Tibial artery (tissue), 4 donors: ENCODE measurements at regions not wholly inside any gene's neighbourhood (a gene's known extent, or its start where the extent isn't known, plus 50 kb on each side); places are given as distances from the start of the nearest gene placed in this dataset.

Experiments used
- DNase-seq, 2 donors: peaks; one replicate each; pipeline ENCODE4 v3.0.0-alpha.2; 2019
- H3K27ac ChIP-seq, 2 donors: fragments of 200-600 bp; sonication (generic) in 1 of 2; 1 replicate in 1 of 2; 2 replicates in 1 of 2; pipeline ENCODE4 v1.5.1; 2018 to 2019; ENCODE audit warnings: mild to moderate bottlenecking in 1 of 2
- H3K27me3 ChIP-seq, 2 donors: fragments of 200-600 bp; sonication (generic) in 1 of 2; one replicate each; pipeline versions ENCODE4 v1.5.1 to v1.6.0; 2016 to 2019
- H3K36me3 ChIP-seq, 3 donors: fragments of 200-600 bp; sonication (generic) in 2 of 3; one replicate each; pipeline ENCODE4 v1.5.1; 2016 to 2019; ENCODE audit warnings: mild to moderate bottlenecking in 2 of 3
- H3K4me1 ChIP-seq, 4 donors: fragments of 200-600 bp; sonication (generic) in 2 of 4; 1 replicate in 3 of 4; 2 replicates in 1 of 4; pipeline ENCODE4 v1.5.1; 2016 to 2019
- H3K4me3 ChIP-seq, 2 donors: fragments of 200-600 bp; sonication (generic) in 1 of 2; 1 replicate in 1 of 2; 2 replicates in 1 of 2; pipeline ENCODE4 v1.5.1; 2018 to 2019; ENCODE audit warnings: mild to moderate bottlenecking in 2 of 2
- H3K9me3 ChIP-seq, 3 donors: fragments of 200-600 bp; sonication (generic) in 1 of 3; one replicate each; pipeline ENCODE4 v1.5.1; 2016 to 2019
- CTCF ChIP-seq, 2 experiments: fragments of 200-600 bp in 1 of 2; fragments of 450-650 bp in 1 of 2; IDR thresholded peaks; one replicate each; pipeline ENCODE4 v1.5.1; 2017 to 2019; ENCODE audit warnings: antibody characterized with exemption in 2 of 2, mild to moderate bottlenecking in 1 of 2, moderate library complexity in 1 of 2
- intact Hi-C: fragments of 100-400 bp; cut with DNase I; formaldehyde crosslinking; loops from one replicate; pipeline ENCODE4 v1.15.0; 2023; ENCODE audit warnings: low total_unique reads

DNA sequence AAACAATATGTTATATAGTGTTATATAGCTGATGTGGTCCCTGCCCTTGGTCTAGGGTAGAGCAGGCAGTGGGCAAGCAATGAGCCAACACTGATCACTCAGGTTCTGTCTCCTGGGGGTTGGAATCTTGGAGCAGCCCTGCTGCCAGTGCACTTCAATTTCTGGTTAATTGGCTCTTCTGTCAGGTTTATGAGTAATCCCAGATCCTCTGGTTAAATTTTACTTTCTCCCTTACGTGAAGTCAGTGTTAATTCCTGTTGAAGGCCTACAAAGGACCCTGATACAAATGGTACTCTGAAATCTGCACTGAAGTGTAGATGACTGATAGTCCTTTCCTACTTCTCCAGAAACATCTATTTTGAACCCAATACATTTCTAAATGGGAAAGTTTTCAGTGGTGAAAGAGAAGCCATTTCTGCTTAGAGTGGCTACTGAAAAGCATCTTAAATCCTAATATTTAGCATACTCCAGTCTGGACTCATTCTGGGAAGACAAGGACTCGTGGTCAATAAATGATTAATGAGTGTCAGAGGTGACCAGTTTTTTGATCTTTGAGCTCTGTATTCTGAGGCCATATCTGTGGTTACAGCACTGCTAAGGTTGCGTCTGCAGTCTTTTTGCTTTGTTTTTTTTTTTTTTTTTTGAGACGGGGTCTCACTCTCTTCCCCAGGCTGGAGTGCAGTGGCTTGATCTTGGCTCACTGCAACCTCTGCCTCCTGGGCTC lies 442.4 kb downstream of the KIF4B start:
- Histone ChIP-seq H3K9me3 (no peaks in the 10 kb centered on the region), H3K4me1 (no peaks in the 10 kb centered on the region), H3K27me3 (no peaks in the 10 kb centered on the region), H3K27ac (no peak overlapping the region), H3K4me3 (no peak overlapping the region), H3K36me3 (no peaks in the 10 kb centered on the region)
- intact Hi-C loops: no loop called here
- no peak for TF ChIP-seq CTCF (IDR thresholded peaks at IDR 0.05)
- DNase-seq: no peak

GRCh38 chr5:155459889-155460500 lies 446.4 kb downstream of the KIF4B start:
- intact Hi-C loops: no loop called here
- TF ChIP-seq CTCF (IDR thresholded peaks at IDR 0.05): no peak
- Histone ChIP-seq H3K36me3 (no peaks in the 10 kb centered on the region), H3K27me3 (no peaks in the 10 kb centered on the region), H3K4me3 (no peak overlapping the region), H3K27ac (no peak overlapping the region), H3K9me3 (no peaks in the 10 kb centered on the region), H3K4me1 (no peaks in the 10 kb centered on the region)
- DNase-seq: no peak

DNA sequence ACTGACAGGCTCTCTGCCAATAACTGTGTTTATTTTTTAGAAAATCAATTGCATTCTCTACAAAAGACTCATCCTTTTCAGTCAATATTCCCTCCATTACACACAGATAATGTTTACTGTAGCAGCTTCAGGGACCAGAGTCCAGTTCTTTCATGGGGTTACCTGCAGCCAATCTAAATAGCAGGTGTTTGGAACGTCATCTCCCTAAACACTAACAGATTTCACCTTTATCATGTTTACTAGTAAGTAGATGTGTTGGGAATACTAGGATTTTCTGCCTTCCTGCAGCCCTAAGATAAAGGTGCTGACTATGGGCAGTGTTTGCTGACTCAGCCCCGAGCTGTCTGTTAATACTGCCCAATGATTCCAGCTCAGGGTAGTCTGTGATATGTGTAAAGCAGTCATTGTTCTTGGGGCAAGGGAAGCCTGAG lies 447.0 kb downstream of the KIF4B start:
- Histone ChIP-seq H3K4me3 (no peak overlapping the region), H3K27me3 (no peaks in the 10 kb centered on the region), H3K27ac (no peak overlapping the region), H3K9me3 (no peaks in the 10 kb centered on the region), H3K36me3 (no peaks in the 10 kb centered on the region), H3K4me1 (no peaks in the 10 kb centered on the region)
- intact Hi-C loops: no loop called here
- no peak for DNase-seq
- TF ChIP-seq CTCF (IDR thresholded peaks at IDR 0.05): no peak

DNA sequence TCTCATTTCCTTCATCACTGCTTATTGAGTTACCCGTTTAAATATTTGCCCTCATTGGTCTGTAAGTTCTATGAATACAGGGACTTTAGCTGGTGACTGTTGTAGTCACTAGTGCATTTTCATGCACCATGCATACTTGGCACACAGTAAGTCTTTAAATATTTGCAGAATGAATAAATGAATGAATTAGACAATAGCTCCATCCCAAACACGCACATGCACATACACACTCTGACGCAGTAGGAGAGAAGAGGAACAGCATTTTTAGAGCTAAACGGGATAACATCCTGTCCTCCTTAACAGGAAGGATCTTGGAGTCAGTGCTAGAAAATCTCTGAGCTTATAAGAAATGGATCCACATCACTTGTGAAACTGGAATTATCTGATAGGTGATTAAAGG lies 447.7 kb downstream of the KIF4B start:
- no peaks in the 10 kb centered on the region for H3K4me1 ChIP-seq
- no peaks in the 10 kb centered on the region for H3K27me3 ChIP-seq
- H3K36me3 ChIP-seq: no peaks in the 10 kb centered on the region
- DNase-seq: no peak
- intact Hi-C loops: no loop called here
- no peak for TF ChIP-seq CTCF (IDR thresholded peaks at IDR 0.05)
- H3K9me3 ChIP-seq: no peaks in the 10 kb centered on the region
- no peak overlapping the region for H3K27ac ChIP-seq
- H3K4me3 ChIP-seq: no peak overlapping the region

GRCh38 chr5:155466851-155467250 lies 453.3 kb downstream of the KIF4B start:
- TF ChIP-seq CTCF (IDR thresholded peaks at IDR 0.05): no peak
- no peak overlapping the region for H3K4me3 ChIP-seq
- no peaks in the 10 kb centered on the region for H3K27me3 ChIP-seq
- no peaks in the 10 kb centered on the region for H3K9me3 ChIP-seq
- intact Hi-C loops: no loop called here
- no peaks in the 10 kb centered on the region for H3K4me1 ChIP-seq
- no peak overlapping the region for H3K27ac ChIP-seq
- no peak for DNase-seq
- no peaks in the 10 kb centered on the region for H3K36me3 ChIP-seq
